ENCODE measurements at regions not wholly inside any gene's neighbourhood (a gene's known extent, or its start where the extent isn't known, plus 50 kb on each side); places are given as distances from the start of the nearest gene placed in this dataset.

DNA sequence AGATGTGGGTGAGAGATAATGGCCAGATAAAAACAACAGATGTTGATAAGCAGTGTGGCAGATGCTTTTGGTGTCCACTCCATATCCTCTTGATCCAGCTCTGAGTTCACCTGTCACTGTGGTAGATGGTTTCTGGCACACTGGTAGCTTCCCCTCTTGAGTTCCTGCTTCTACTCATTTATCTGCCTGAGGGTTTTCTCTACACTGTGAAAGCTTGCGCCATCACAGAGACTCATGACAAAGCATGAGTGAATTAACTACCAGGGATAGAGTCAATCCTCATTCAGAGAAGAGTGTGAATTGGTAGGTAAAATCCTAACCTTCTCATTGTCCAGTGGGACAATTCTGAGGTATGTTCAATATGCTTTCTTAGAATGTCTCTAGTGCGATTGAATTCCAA lies 50.0 kb upstream of the ARHGEF26 start:
- no peak for DNase-seq (ENCODE audit: low spot score)

All from CD4-positive, alpha-beta T cell treated with Interleukin-2 at 100 ng/mL for 4 hours (primary cell).